Gastrocnemius medialis (tissue), 4 donors: ENCODE measurements at regions not wholly inside any gene's neighbourhood (a gene's known extent, or its start where the extent isn't known, plus 50 kb on each side); places are given as distances from the start of the nearest gene placed in this dataset.

ENCODE experiments used
- CTCF ChIP-seq, 5 experiments: fragments of 450-650 bp in 3 of 5; fragments of 200-600 bp in 2 of 5; sonication (generic) in 2 of 5; IDR thresholded peaks in 4 of 5; conservative IDR thresholded peaks in 1 of 5; 1 replicate in 4 of 5; 2 replicates in 1 of 5; pipeline ENCODE4 v1.5.1; 2016 to 2019; ENCODE audit warnings: antibody characterized with exemption in 5 of 5, mild to moderate bottlenecking in 3 of 5, moderate library complexity in 3 of 5
- POLR2A ChIP-seq, 2 donors: fragments of 450-650 bp; IDR thresholded peaks; one replicate each; pipeline ENCODE4 v1.6.1; 2017; ENCODE audit warnings: antibody characterized with exemption in 2 of 2, mild to moderate bottlenecking in 2 of 2, moderate library complexity in 2 of 2

GRCh38 chr1:66431999-66432398 is 102.0 kb upstream of the SGIP1 start:
- TF ChIP-seq CTCF (IDR thresholded peaks at IDR 0.05 in 4 of 5, conservative IDR thresholded peaks at IDR 0.05 in 1 of 5), result no peak
- TF ChIP-seq POLR2A (IDR thresholded peaks at IDR 0.05), result no peak
